ENCODE measurements at regions not wholly inside any gene's neighbourhood (a gene's known extent, or its start where the extent isn't known, plus 50 kb on each side); places are given as distances from the start of the nearest gene placed in this dataset.

DNA sequence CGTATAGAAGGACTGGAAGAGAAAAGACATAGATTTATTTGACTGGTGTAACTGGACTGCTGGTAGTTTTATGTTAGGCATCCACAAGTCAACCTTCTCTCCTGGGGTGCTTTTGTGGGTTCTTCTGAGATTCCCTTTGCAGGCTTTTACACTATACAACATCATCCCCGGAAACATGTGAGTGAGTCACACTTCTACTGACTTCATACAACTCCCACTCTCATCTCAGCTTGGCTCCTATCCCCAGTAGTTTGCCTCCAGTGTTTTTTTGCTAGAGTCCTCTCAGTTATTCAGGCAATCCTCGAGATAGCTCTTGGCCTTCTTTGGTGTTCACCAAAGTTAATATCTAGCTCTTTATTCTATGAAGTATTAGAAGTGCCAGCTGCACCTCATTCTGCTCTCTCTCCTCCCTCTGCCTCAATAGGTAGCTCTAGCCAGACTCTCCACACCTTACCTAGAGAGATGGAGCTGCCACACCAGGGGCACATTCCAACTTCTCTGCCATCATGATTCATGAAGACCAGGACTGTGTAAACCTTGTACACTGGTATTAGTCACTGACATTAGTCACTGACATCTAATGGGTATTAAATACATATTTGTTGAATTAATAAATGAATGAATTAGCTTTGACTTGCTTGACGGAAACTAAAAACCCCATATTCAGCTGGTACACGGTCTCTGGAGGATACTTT is 281.9 kb downstream of the PPP1R3A start:
- TF ChIP-seq, protein P1, sequence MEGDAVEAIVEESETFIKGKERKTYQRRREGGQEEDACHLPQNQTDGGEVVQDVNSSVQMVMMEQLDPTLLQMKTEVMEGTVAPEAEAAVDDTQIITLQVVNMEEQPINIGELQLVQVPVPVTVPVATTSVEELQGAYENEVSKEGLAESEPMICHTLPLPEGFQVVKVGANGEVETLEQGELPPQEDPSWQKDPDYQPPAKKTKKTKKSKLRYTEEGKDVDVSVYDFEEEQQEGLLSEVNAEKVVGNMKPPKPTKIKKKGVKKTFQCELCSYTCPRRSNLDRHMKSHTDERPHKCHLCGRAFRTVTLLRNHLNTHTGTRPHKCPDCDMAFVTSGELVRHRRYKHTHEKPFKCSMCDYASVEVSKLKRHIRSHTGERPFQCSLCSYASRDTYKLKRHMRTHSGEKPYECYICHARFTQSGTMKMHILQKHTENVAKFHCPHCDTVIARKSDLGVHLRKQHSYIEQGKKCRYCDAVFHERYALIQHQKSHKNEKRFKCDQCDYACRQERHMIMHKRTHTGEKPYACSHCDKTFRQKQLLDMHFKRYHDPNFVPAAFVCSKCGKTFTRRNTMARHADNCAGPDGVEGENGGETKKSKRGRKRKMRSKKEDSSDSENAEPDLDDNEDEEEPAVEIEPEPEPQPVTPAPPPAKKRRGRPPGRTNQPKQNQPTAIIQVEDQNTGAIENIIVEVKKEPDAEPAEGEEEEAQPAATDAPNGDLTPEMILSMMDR (IDR thresholded peaks at IDR 0.05): no peak
- TF ChIP-seq, protein P2, sequence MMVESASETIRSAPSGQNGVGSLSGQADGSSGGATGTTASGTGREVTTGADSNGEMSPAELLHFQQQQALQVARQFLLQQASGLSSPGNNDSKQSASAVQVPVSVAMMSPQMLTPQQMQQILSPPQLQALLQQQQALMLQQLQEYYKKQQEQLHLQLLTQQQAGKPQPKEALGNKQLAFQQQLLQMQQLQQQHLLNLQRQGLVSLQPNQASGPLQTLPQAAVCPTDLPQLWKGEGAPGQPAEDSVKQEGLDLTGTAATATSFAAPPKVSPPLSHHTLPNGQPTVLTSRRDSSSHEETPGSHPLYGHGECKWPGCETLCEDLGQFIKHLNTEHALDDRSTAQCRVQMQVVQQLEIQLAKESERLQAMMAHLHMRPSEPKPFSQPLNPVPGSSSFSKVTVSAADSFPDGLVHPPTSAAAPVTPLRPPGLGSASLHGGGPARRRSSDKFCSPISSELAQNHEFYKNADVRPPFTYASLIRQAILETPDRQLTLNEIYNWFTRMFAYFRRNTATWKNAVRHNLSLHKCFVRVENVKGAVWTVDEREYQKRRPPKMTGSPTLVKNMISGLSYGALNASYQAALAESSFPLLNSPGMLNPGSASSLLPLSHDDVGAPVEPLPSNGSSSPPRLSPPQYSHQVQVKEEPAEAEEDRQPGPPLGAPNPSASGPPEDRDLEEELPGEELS (CRISPR knock-in tag; IDR thresholded peaks at IDR 0.05): no peak
- TF ChIP-seq SMAD4 (CRISPR knock-in tag; IDR thresholded peaks at IDR 0.05): no peak
- no peak for TF ChIP-seq ZNF232 (CRISPR knock-in tag; IDR thresholded peaks at IDR 0.05)
- TF ChIP-seq, protein P3, sequence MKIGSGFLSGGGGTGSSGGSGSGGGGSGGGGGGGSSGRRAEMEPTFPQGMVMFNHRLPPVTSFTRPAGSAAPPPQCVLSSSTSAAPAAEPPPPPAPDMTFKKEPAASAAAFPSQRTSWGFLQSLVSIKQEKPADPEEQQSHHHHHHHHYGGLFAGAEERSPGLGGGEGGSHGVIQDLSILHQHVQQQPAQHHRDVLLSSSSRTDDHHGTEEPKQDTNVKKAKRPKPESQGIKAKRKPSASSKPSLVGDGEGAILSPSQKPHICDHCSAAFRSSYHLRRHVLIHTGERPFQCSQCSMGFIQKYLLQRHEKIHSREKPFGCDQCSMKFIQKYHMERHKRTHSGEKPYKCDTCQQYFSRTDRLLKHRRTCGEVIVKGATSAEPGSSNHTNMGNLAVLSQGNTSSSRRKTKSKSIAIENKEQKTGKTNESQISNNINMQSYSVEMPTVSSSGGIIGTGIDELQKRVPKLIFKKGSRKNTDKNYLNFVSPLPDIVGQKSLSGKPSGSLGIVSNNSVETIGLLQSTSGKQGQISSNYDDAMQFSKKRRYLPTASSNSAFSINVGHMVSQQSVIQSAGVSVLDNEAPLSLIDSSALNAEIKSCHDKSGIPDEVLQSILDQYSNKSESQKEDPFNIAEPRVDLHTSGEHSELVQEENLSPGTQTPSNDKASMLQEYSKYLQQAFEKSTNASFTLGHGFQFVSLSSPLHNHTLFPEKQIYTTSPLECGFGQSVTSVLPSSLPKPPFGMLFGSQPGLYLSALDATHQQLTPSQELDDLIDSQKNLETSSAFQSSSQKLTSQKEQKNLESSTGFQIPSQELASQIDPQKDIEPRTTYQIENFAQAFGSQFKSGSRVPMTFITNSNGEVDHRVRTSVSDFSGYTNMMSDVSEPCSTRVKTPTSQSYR (CRISPR knock-in tag; IDR thresholded peaks at IDR 0.05): no peak
- TF ChIP-seq, protein P4, sequence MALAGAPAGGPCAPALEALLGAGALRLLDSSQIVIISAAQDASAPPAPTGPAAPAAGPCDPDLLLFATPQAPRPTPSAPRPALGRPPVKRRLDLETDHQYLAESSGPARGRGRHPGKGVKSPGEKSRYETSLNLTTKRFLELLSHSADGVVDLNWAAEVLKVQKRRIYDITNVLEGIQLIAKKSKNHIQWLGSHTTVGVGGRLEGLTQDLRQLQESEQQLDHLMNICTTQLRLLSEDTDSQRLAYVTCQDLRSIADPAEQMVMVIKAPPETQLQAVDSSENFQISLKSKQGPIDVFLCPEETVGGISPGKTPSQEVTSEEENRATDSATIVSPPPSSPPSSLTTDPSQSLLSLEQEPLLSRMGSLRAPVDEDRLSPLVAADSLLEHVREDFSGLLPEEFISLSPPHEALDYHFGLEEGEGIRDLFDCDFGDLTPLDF (CRISPR knock-in tag; IDR thresholded peaks at IDR 0.05): no peak
- TF ChIP-seq ZNF396 (CRISPR knock-in tag; IDR thresholded peaks at IDR 0.05; ENCODE audit: borderline replicate concordance): no peak
- TF ChIP-seq, protein P5, sequence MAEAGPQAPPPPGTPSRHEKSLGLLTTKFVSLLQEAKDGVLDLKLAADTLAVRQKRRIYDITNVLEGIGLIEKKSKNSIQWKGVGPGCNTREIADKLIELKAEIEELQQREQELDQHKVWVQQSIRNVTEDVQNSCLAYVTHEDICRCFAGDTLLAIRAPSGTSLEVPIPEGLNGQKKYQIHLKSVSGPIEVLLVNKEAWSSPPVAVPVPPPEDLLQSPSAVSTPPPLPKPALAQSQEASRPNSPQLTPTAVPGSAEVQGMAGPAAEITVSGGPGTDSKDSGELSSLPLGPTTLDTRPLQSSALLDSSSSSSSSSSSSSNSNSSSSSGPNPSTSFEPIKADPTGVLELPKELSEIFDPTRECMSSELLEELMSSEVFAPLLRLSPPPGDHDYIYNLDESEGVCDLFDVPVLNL (CRISPR knock-in tag; IDR thresholded peaks at IDR 0.05; ENCODE audit: borderline replicate concordance, low read depth): no peak
- no peak for TF ChIP-seq JUN (CRISPR knock-in tag; IDR thresholded peaks at IDR 0.05)
- TF ChIP-seq, protein P6, sequence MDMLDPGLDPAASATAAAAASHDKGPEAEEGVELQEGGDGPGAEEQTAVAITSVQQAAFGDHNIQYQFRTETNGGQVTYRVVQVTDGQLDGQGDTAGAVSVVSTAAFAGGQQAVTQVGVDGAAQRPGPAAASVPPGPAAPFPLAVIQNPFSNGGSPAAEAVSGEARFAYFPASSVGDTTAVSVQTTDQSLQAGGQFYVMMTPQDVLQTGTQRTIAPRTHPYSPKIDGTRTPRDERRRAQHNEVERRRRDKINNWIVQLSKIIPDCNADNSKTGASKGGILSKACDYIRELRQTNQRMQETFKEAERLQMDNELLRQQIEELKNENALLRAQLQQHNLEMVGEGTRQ (CRISPR knock-in tag; IDR thresholded peaks at IDR 0.05): no peak
- no peak for TF ChIP-seq ZNF138 (CRISPR knock-in tag; conservative IDR thresholded peaks at IDR 0.05)
- TF ChIP-seq, protein P7, sequence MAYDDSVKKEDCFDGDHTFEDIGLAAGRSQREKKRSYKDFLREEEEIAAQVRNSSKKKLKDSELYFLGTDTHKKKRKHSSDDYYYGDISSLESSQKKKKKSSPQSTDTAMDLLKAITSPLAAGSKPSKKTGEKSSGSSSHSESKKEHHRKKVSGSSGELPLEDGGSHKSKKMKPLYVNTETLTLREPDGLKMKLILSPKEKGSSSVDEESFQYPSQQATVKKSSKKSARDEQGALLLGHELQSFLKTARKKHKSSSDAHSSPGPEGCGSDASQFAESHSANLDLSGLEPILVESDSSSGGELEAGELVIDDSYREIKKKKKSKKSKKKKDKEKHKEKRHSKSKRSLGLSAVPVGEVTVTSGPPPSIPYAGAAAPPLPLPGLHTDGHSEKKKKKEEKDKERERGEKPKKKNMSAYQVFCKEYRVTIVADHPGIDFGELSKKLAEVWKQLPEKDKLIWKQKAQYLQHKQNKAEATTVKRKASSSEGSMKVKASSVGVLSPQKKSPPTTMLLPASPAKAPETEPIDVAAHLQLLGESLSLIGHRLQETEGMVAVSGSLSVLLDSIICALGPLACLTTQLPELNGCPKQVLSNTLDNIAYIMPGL (CRISPR knock-in tag; IDR thresholded peaks at IDR 0.05): no peak
- no peak for TF ChIP-seq CREM (CRISPR knock-in tag; IDR thresholded peaks at IDR 0.05)

All from WTC11 (cell line).